ENCODE measurements at regions not wholly inside any gene's neighbourhood (a gene's known extent, or its start where the extent isn't known, plus 50 kb on each side); places are given as distances from the start of the nearest gene placed in this dataset.

GRCh38 chr3:6091262-6091661 lies 769.7 kb upstream of the GRM7 start:
- Mint-ChIP-seq H3K36me3 (no peaks in the 10 kb centered on the region), H3K27me3 (no peaks in the 10 kb centered on the region)

GRCh38 chr3:6095006-6095405 lies 765.9 kb upstream of the GRM7 start:
- Mint-ChIP-seq H3K27me3 (no peaks in the 10 kb centered on the region), H3K4me3 (no peak overlapping the region), H3K4me1 (ENCODE audit: unreplicated experiment) (peaks cover 4% of the 10 kb centered on the region), H3K27ac (no peak overlapping the region), H3K36me3 (no peaks in the 10 kb centered on the region), H3K9me3 (peaks cover 9% of the 10 kb centered on the region)
- DNase-seq (ENCODE audit: extremely low spot score, unreplicated experiment): no peak
- TF ChIP-seq CTCF (conservative IDR thresholded peaks at IDR 0.05): no peak

More at GRCh38 chr3:6091262-6091661, 769.7 kb upstream of the GRM7 start:
- no peak for DNase-seq (ENCODE audit: extremely low spot score, unreplicated experiment)
- H3K4me1 Mint-ChIP-seq (ENCODE audit: unreplicated experiment): no peaks in the 10 kb centered on the region
- H3K4me3 Mint-ChIP-seq: no peak overlapping the region
- H3K27ac Mint-ChIP-seq: no peak overlapping the region
- no peak for TF ChIP-seq CTCF (conservative IDR thresholded peaks at IDR 0.05)
- H3K9me3 Mint-ChIP-seq: peaks cover 9% of the 10 kb centered on the region

GRCh38 chr3:6097021-6097420 lies 763.9 kb upstream of the GRM7 start:
- H3K27me3 Mint-ChIP-seq: no peaks in the 10 kb centered on the region
- no peak for TF ChIP-seq CTCF (conservative IDR thresholded peaks at IDR 0.05)
- no peaks in the 10 kb centered on the region for H3K36me3 Mint-ChIP-seq
- H3K27ac Mint-ChIP-seq: no peak overlapping the region
- peaks cover 4% of the 10 kb centered on the region for H3K4me1 Mint-ChIP-seq (ENCODE audit: unreplicated experiment)
- H3K9me3 Mint-ChIP-seq: peaks cover 9% of the 10 kb centered on the region
- DNase-seq (ENCODE audit: extremely low spot score, unreplicated experiment): no peak
- no peak overlapping the region for H3K4me3 Mint-ChIP-seq

GRCh38 chr3:6097556-6097955 lies 763.4 kb upstream of the GRM7 start:
- H3K4me3 Mint-ChIP-seq: no peak overlapping the region
- no peaks in the 10 kb centered on the region for H3K36me3 Mint-ChIP-seq
- H3K27me3 Mint-ChIP-seq: no peaks in the 10 kb centered on the region
- H3K9me3 Mint-ChIP-seq: peaks cover 9% of the 10 kb centered on the region
- TF ChIP-seq CTCF (conservative IDR thresholded peaks at IDR 0.05): no peak
- DNase-seq (ENCODE audit: extremely low spot score, unreplicated experiment): no peak
- peaks cover 4% of the 10 kb centered on the region for H3K4me1 Mint-ChIP-seq (ENCODE audit: unreplicated experiment)
- no peak overlapping the region for H3K27ac Mint-ChIP-seq

- no peak for TF ChIP-seq CTCF (conservative IDR thresholded peaks at IDR 0.05)
- no peaks in the 10 kb centered on the region for H3K27me3 Mint-ChIP-seq
- H3K27ac Mint-ChIP-seq: no peak overlapping the region
- no peaks in the 10 kb centered on the region for H3K36me3 Mint-ChIP-seq
- DNase-seq (ENCODE audit: extremely low spot score, unreplicated experiment): no peak
- peaks cover 4% of the 10 kb centered on the region for H3K4me1 Mint-ChIP-seq (ENCODE audit: unreplicated experiment)
- H3K9me3 Mint-ChIP-seq: no peaks in the 10 kb centered on the region
- no peak overlapping the region for H3K4me3 Mint-ChIP-seq
Measured at GRCh38 chr3:6098516-6099157, 762.3 kb upstream of the GRM7 start.
